NCI-H2227 treated with DMSO at 0.1 percent for 48 hours (cell line): ENCODE measurements at regions not wholly inside any gene's neighbourhood (a gene's known extent, or its start where the extent isn't known, plus 50 kb on each side); places are given as distances from the start of the nearest gene placed in this dataset.
A peak's percentile ranks its signal among the peaks of the same experiment; 100 is the strongest.
"Not testable (repeated sequence)": the region's sequence is repeated elsewhere in the genome, so short reads cannot be mapped to it uniquely, and the experiment has no call there.

ENCODE experiments used
- DNase-seq: peaks from one replicate; lab custom pipeline; 2025; lab: John Stamatoyannopoulos, UW

DNA sequence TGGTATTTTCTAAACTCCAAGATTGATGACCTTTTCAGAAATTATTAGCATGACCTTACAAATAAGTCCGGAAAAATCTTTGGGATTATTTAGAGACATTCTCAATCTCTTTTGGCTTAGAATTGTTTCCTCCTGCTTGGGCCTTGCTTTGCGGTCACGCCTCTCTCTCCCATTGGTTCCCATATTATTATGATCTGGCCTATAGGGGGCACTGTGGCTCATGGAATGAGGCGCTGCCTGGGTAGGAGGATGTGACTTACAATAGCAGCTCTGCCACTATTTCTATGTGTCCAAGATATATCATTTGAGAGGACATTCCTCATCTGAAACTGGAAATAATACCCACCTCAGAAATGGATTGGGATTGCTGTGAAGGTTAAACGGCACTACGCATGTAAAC is 464.9 kb downstream of the MFSD1 start:
- no peak for DNase-seq

DNA sequence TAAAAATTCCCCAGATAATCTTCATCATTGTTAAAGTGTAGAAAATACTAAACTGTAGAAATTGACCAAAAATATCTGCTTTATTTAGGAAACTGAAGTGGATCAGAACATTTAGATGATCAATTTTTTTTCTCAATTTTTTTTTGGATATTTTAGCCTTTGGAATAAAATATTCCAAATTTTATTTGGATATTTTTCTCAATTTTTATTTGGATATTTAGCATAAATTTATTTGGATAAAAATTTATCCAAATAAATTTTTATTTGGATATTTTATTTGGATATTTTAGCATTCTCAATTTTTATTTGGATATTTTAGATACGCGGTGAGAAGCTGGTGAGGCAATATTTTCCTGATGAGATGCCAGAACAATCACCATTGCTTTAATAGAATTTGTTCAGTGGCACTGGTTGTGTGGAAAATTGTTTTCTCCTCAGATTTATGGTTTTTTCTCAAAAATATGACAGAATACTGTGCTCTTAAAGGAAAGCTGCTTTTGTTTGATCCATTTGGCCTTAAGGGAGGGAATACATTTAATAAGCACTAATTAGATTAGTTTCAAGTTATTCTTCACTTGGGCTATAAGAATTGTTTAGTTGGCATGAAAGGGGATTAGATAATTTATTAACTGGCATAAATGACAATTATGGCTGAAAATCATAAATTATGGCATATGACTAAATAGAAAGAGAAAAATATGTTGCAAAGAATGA is 470.1 kb downstream of the MFSD1 start:
- no peak for DNase-seq

DNA sequence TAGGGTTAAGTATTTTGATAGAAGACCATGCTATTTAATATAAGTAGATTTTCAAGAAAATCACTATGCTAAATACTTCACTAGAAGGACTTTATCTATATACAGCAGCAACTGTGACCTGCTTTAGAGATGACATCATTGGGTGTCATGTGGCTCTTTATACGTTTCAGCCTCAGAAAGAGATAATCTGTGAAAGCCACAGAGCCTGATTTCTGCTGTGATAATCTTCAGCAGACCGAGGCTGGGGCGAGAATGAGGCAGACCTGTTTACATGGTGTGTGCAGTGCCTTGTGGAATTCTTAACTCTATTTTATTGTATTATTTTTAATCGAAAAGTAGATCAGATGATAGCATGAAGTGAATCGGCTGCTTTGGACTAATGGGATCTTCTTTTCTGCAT is 471.2 kb downstream of the MFSD1 start:
- peak; percentile 30 for DNase-seq

DNA sequence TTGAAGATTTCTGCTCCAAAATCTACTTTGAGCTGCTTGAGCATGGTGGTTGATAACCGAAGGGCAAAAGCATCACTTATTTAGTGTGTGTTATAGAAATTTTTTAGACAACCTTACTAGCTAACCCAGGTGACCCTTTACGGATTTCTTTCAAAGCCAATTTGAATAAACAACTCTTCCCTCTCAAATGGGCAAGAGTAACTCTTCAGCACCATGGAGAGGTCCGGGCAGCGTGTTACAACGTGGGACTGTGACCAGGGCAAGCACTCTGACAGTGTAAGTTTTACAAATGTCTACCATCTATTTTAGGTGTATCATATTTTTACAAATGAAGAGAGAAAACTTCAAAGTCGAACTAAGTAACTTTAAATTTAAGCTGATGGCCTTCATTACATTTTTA is 471.8 kb downstream of the MFSD1 start:
- DNase-seq, result no peak

DNA sequence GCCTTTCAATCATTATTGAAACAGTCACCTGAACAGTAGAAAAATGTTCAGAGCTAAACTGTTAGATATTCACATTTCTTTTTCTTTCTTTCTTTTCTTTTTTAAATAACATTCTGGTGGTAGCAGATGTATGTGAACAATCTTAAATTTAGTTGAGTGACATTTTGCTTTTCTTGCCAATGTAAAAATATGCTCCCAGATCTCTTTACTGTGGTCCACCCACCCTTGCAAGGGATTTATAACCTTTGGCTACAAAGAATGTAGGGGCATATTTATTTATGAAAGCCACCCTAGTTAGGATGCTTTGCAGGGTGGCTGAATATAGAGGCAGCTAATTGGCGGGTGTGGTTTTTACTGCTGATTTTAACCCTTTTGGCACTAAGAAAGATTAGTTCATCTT is 473.9 kb downstream of the MFSD1 start:
- DNase-seq, result no peak

DNA sequence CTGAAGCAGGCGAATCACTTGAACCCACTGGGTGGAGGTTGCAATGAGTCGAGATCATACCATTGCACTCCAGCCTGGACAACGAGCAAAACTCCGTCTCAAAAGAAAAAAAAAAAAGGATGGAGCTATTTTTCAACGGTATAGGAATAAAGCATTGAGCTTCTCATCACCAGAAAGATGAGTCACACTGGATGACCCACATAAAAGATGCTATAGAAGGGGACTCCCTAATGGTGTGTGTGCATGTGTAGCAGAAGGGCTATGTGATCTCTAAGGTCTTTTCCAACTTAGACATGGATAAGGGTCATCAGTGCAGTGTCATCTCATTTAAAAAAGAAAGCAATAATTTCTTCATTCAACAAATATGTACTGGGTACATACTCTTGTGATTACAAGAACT is 476.0 kb downstream of the MFSD1 start:
- DNase-seq, result no peak

DNA sequence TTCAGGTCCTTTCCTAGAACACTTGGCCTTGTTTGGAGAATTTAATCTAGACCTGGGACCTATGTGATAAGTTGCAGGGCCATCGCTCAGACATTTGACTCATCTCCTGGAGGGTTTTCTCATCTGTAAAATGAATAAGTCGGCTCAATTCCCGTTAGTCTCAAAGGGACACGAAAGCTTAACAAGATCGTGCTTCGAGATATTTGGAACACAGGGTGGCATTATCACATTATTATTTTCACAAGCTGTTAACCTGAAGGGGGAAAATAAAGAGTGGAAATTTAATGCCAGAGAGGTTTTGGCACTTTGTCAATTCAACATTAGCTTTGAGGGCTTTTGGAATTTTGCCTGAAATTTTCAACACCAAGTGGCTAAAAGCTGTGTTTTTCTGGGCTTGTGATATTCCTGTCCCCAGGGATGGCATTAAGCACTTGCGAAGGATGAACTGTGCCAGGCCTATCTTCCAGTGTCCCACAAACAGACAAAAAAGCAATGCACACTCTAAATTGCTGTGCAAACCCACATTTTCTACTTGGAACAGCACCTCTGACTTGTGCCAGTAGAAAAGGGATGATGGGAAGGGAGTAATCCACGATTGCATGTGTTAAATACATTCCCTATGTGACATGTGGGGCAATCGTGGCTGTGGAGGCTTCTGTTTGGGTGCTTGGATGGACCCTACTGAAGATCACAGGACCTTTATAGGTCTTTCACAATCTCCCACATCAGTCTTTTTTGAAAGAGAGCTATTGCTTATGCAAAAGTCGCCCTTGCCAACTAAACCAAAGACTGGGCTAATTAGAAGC is 478.7 kb downstream of the MFSD1 start:
- DNase-seq, result no peak

DNA sequence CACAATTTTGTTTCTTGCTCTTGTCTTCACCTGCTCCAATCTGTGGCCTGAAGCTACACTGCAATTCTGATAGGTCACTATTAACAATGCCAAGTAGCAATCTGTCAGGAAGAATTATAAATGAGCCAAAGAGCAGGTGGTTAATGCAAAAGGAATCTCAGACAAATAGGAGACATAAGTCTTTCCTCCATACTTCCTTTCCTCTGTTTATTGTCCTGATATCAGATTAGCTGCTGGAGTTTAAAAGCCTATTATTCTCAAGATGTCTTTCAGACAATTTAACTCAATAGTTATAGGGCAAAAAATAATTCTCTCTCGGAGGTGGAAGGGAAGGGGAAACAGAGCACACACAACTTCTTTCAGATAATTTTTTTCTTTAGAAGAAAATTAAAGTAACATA is 491.6 kb downstream of the MFSD1 start:
- DNase-seq, result no peak

DNA sequence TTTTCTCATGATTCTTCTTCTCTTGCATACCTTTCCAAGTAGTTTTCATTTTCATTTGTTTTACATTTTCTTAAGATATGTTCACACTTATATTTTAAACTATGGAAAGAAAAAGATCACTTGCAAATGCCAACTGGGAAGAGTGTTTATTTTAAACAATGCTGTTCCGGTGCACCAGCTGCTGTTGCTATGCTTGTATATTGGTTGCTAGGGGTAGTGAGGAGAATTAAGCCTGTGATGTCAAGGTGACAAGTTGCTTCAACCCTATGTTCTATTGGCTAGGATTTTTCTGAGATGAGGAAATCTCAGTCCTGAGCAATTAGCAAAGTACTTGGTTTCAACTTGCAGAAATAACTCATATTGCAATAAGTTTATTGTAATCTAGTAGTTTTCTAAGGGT is 500.1 kb downstream of the MFSD1 start:
- DNase-seq, result no peak

DNA sequence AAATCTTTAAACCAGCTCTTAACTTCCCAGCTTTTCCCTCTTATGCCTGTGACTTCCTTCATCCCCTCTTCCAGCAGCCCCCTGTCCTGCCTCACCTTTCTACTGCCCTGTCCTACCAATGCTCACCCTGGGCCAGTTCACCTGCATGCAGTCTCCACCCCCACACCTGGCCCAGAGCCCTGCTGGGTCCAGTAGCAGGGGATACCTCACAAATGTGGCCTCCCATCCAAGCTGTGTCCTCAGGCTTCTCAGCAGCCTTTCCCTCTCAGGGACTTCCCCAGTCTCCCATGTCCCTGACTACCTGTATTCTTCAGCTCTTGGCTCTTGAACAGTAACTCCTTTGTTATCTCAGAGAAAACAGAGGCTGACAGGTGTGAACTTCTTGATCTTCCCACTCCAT is 503.2 kb downstream of the MFSD1 start:
- DNase-seq, result no peak

DNA sequence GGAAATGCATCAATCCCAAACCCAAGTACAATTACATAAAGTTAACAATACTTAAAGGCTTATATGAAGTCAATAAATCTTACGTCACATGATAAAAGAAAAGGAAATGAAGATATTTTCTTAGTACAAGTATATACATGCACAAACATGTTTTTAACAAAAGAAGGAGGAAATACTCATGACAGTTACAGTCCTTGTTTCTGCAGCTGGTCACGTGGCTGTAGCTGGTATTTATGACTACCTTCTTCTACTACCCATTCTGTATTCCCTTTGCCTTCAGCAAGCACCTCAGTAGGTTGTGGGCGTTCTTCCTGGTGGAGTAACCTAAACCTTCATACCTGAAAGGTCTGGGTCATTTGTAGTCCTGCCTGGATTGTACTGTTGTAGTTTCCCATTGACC is 514.9 kb downstream of the MFSD1 start:
- not testable (repeated sequence) for DNase-seq

DNA sequence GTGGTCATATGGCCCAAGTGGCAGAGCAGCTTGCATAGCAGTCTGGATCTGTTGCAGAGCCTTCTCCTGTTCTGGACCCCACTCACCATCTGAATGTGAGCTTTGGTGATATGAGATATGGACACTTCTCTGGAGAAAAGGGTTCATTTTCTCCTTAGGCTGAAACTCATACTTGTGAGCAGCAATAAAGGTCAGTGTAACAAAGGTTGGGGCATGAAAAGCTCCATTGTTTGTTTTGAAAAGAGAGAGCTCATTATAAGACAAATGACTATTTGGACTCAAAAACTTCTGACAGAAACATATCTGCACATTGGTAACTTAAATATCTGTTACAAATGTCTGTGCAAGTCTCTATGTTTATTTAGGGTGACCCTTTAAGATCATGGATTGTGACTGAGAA is 517.3 kb downstream of the MFSD1 start:
- no peak for DNase-seq

DNA sequence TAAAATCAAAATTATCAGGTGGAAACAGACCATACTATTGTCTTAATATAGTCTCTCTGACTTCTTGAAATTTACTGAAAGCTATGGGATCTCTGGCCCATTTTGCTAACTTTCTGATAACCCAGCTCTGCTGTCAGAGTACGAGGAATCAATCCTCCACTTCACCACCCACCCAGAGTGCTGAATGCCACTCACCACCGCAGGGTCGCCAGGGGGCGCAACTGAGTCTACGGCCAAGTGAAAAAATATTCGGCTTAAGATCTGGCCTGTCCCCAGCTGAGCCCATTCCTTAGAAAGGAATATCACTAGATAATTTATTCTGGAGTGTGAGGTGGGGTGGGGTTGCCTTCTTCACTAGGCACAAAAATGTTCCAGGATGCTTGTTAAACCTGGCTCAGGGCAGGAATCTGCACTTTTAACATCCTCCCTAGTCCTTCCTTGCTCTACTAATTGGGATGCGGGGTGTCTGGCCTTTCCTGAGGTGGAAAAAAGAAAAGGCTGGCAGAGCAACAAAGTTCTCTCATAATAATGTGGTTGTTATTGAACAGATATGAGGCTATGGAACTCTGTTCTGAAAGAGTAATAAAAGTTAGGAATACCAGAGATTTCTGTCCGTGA is 520.6 kb downstream of the MFSD1 start:
- DNase-seq, result no peak

DNA sequence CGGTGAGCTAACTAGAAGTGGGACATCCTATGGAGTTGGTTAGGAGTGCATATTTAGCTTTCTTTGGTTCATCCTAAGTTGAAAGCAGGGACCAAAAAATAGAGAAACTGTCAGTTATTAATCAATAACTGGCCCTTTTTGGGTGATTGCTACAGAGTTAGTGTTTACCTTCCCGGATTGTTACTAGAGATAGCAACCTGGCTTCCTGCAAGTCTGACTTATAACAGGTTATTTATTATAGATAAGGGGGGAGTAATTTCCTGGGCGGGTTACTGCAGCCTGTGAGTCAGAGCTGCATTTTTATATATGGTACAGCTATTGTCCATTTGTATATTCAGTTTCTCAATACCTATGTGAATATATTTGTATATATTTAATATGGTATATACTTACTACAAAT is 522.0 kb downstream of the MFSD1 start:
- no peak for DNase-seq

DNA sequence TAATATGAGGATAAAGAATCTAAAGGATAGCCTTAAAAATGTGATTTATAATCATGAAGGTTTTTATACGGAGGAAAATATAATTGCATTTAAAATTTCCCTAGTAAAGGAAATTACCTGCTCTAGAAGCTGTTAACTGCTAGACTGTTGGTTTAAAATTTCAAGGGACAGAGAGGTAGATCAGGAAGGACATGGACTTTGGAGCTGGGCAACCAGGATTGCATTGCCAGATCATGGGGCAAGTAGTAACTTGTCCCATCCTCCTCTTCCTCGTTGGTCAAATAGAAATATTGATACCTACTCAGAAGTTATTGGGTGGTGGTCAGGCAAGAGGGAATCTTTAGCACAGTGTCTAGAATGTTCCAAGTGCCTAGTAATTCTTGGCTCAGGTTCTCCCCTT is 525.1 kb downstream of the MFSD1 start:
- no peak for DNase-seq

DNA sequence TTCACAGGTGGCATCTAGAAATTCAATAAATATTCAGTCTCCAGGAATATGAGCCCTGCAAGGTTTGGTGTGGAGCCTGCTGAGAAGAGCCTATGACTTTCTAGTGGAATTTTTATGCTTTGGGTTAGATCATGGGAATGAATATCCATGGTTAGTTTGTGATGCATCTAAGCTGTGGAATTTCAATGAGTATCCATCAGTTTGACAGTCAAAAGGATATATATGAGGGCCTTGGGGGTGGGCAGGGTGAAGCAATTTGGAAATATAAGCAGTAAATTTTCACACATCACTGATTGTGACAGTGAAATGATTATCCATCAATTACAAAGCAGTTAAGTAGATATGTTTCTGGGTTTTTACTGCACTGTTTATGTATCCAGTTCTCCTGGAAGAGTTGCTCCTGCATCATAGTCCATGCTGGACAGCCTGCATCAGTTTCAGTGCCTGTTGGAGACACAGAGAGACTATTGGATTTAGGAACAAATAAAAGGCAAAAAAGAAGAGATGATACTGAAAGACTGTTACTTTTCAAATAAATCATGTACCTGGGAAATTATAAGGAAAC is 530.8 kb downstream of the MFSD1 start:
- no peak for DNase-seq

DNA sequence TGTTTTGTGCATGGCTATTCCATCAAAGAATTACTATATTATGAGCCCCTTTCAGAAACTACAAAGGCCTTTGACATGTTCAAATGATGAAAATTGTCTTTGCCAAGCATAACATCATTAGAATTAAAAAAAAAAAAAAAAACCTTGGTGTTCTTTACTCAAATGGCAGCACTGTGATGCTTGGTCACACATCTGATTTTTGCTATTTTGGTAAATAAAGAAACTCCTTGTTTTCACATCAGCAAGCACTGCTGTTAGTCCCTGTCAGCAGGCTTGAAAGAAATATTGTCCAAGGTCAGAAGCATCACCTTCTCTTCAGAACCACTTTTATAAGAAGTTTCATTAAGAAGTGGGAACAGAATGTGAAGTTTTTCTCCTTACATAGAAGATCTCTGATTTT is 537.3 kb downstream of the MFSD1 start:
- no peak for DNase-seq

DNA sequence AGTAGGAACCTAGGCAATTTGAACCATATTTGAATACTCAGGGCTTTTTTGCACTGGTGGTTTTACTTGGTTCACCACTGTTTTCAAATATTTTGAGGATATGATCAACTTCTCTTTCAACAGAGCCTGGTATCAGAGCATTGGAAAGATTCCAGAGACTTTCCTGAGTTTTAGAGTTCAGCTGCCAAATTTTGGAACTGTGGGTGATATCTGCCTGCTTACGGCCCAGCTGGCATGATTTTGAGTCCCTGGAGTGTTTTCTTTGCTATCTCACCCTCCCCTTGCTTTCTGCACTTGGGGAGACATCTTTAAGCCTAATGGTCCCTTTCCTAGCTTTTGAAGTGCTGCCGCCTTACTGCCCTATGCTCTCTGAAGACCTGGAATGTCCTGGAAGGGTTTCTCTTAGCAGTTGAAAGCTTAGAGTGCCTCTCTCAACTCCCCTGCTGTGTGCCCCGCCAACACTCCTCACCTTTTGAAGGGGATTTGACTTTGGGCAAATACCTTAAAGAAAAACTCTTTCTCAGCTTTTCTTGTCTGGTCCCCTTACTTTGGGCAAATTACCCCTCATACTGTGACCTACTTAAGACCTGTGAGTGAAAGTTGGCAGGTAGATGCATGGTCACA is 539.1 kb downstream of the MFSD1 start:
- DNase-seq, result no peak

DNA sequence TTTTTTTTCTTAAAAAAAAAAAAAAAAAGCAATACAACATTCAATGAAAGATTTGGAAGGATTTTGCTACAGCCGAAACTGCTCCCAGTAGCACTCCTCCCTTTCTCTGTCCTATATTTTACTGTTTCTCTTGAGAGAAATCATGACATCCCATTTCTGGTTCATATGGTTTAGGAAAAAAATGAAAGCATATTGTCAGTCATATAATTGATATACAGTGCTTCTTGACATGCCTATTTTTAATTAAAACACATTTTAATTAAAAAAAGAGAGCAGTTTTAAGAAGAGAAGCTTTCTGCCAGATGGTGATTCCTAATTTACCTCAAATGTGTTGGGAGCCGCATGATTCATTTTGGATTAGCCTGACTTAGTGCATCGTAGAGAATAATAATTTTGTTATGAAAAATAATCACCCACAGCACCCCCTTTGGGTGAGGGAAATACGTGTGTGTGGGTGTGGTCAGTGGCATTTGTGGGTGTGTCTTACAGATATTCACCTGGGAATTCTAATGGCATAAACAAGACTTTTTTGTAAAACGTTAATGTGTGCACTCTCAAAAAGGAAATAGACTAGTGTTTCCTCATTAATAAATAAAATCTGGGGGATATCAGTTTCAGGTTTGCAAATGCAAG is 544.5 kb downstream of the MFSD1 start:
- no peak for DNase-seq

DNA sequence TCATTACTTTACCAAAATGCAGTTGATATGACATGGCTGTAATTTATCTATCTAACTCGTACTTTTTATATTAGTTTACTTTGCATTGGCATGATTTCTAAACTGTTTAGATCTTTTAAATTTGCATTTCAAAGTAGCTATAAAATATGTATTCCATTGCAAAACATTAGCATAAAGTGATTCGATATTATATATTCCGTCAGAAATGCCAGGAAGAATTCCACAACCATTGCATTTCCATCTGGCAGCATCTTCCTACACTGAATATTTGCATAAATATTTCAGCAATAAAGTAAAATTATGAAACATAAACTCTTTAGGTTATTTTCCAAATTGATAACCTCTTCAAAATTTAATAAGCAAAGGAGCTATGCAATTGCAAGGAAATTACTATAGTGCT is 546.6 kb downstream of the MFSD1 start:
- no peak for DNase-seq

DNA sequence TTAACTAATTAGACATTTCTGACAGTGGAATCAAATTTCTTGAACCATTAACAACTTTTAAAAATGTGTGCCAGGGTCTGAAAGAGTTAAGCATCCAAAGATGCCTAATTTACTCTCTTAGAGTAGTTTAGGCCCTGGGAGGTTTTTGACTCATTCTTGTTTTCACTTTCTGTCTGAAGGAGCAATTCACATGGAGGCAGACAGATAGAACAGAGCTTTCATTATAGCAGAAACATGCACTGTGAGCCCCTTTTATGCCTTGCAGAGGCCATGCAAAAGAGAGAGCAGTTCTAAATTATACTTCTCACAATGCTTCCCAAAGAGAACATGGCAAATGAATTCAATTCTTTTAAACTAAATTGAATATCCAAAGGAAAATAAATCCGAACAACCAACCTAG is 554.8 kb downstream of the MFSD1 start:
- no peak for DNase-seq

DNA sequence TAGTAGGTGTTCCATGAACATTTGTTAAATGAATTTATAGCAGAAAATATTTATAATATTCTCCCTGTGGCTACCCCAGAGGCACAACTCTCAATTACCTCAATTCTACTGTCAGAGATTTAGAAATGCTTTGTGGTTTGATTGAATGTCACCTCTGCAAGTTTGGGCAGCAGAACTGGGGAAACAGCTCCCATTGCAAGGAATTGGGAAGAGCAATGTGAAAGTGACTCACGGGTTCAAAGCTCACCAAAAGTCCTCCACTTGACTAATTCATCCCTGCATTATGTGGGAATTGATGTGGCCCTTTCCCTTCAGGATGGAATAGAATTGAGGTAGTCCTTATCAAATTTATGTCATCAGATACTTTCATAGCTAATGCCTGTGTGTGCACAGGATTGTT is 562.7 kb downstream of the MFSD1 start:
- DNase-seq, result no peak
